Nucleus accumbens (tissue), 56 donors: ENCODE measurements at regions not wholly inside any gene's neighbourhood (a gene's known extent, or its start where the extent isn't known, plus 50 kb on each side); places are given as distances from the start of the nearest gene placed in this dataset.

ENCODE experiments used
- DNase-seq, 56 donors: peaks; one replicate each; lab custom pipeline; 2025; lab: John Stamatoyannopoulos, UW

GRCh38 chr9:79968533-79968932 is 396.8 kb downstream of the TLE4 start:
- no peak for DNase-seq

- DNase-seq, result no peak
These were observed 391.1 kb downstream of the TLE4 start for GRCh38 chr9:79962836-79963235.

- no peak for DNase-seq
These were observed 390.4 kb downstream of the TLE4 start for GRCh38 chr9:79962150-79962549.

GRCh38 chr9:79955300-79955699 is 383.5 kb downstream of the TLE4 start:
- DNase-seq, result no peak

GRCh38 chr9:79953908-79954307 is 382.1 kb downstream of the TLE4 start:
- DNase-seq, result no peak

GRCh38 chr9:79952401-79952800 is 380.6 kb downstream of the TLE4 start:
- no peak for DNase-seq

GRCh38 chr9:79946712-79947111 is 374.9 kb downstream of the TLE4 start:
- DNase-seq, result peak in 1 of 56 donors; percentile 3

GRCh38 chr9:79945495-79945894 is 373.7 kb downstream of the TLE4 start:
- no peak for DNase-seq

- DNase-seq, result no peak
These were observed 373.3 kb downstream of the TLE4 start for GRCh38 chr9:79945016-79945415.

- no peak for DNase-seq
These were observed 369.2 kb downstream of the TLE4 start for GRCh38 chr9:79940919-79941318.

- DNase-seq, result peak in 2 of 56 donors; percentile 5 to 8
These were observed 368.1 kb downstream of the TLE4 start for GRCh38 chr9:79939819-79940218.

- DNase-seq, result peak in 9 of 56 donors; percentile 7 to 69 (median 17)
These were observed 364.6 kb downstream of the TLE4 start for GRCh38 chr9:79936336-79936735.

GRCh38 chr9:79929285-79929684 is 357.5 kb downstream of the TLE4 start:
- peak in 13 of 56 donors; percentile 6 to 74 (median 46) for DNase-seq

GRCh38 chr9:79928661-79929223 is 357.0 kb downstream of the TLE4 start:
- DNase-seq, result peak in 2 of 56 donors; percentile 8 to 25

GRCh38 chr9:79925326-79925725 is 353.6 kb downstream of the TLE4 start:
- no peak for DNase-seq

GRCh38 chr9:79924836-79925235 is 353.1 kb downstream of the TLE4 start:
- no peak for DNase-seq

GRCh38 chr9:79917421-79917820 is 345.7 kb downstream of the TLE4 start:
- DNase-seq, result no peak

- no peak for DNase-seq
These were observed 342.1 kb downstream of the TLE4 start for GRCh38 chr9:79913867-79914266.

GRCh38 chr9:79912318-79913070 is 340.7 kb downstream of the TLE4 start:
- no peak for DNase-seq

- no peak for DNase-seq
These were observed 340.0 kb downstream of the TLE4 start for GRCh38 chr9:79911724-79912123.

GRCh38 chr9:79902825-79903600 is 331.2 kb downstream of the TLE4 start:
- DNase-seq, result no peak

GRCh38 chr9:79900754-79901153 is 329.0 kb downstream of the TLE4 start:
- DNase-seq, result no peak
